HG03196 (cell line): ENCODE measurements at regions not wholly inside any gene's neighbourhood (a gene's known extent, or its start where the extent isn't known, plus 50 kb on each side); places are given as distances from the start of the nearest gene placed in this dataset.

ENCODE experiments used
- ATAC-seq: cut with Tn5 transposase; IDR thresholded peaks from one replicate; pipeline ENCODE4 v1.9.1; 2021; ENCODE audit not compliant: unreplicated experiment

DNA sequence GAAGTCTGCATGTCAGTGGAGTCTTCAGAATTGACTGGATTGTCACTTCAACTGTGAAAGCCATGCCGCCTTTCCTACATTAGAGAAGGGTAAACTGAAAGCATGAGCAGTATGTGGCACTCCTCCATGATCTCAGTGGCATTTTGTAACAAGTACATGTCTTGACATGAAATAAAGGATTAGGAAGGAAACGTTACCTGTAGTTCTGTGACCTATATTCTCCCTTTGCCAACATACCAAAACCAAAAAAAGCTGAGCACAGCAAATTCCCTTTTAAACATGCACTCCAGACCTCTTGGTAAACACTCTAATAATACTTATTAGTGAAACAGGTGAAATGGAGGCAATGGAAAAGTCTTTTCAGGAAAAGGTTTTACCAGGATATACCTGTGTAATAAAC lies 344.2 kb downstream of the GRIA2 start:
- ATAC-seq = no peak

DNA sequence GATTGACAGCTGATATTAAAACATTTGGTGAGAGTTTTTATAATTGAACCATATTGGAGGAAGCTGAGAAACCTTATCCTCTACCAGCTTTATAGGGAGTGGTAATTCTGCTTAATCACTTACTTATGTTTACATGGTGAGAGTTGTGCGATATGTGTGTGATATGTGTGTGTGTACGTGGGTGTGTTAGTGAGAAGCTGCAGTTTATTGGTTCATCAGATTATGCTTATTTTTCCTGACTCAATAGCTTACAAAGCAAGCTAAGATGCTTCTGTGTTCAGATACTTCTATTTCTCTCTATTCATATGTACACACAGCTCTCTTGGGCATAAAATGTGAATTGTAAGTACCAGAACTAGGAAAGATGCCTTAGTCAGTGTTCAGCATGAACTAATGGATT lies 343.7 kb downstream of the GRIA2 start:
- no peak for ATAC-seq

DNA sequence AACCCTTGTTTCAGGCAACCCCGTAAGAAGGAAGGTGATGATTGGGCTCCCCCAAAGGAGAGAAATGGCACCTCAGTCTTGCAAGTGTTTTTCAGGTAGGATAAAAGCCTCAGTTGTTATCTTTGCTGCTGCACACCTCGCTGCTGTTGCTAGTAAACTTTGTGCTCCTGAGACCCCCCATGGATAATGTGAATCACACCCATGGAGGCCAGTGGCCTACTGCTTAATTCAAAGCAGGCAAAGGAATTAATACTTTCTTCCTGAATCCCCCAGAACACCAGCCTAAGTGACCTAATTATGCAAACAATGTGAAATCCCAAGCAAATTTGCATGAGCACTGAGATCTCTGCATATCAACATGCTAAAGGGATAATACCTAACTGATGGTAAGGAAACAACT lies 337.5 kb downstream of the GRIA2 start:
- ATAC-seq = no peak

DNA sequence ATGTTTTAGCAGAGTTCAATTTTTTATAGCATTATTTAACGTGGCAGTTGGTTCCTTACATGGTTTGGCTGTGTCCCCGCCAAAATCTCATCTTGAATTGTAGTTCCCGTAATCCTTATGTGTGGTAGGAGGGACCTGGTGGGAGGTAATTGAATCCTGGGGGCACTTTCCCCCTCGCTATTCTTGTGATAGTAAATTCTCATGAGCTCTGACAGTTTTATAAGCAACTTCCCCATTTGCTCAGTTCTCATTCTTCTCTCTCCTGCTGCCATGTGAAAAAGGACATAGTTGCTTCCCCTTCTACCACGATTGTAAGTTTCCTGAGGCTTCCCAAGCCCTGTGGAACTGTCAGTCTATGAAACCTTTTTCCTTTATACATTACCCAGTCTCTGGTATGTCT lies 329.5 kb downstream of the GRIA2 start:
- ATAC-seq = no peak

DNA sequence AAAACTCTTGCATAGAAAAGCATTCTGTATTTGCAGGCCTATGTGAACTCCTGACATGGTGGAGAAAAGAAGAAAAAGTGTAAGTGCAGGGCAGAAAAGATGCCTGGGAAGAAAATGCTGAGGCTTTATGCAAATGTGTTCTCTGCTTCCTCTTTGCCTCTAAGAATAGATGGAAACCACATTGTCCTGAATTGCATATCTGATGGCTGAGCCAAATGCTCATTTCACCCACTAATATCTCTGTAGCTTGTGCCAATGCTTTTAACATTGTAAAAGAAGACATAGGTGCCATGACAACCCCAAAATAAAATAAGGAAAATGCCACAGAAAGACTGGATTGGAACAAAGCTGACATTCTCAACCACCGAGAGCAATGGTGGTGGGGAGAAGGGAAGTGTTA lies 307.4 kb downstream of the GRIA2 start:
- no peak for ATAC-seq

DNA sequence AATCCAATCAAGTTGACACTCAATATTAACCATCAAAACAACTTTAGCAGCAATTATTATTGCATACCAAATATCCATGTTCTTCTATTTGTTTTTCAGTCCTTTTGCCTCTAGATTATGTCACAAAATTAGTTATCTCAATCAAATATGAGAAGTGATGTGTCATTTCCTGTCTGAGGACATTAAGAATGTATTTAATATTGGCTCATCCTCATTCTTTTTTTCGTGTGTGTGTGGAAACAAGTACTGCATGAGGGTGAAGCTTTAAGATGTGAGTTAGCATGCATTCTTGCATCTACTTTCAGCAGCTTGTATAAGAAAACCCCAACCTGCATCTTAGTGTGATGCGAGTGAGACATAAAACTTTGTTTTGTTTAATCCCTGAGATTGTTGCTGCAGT lies 301.4 kb downstream of the GRIA2 start:
- no peak for ATAC-seq

DNA sequence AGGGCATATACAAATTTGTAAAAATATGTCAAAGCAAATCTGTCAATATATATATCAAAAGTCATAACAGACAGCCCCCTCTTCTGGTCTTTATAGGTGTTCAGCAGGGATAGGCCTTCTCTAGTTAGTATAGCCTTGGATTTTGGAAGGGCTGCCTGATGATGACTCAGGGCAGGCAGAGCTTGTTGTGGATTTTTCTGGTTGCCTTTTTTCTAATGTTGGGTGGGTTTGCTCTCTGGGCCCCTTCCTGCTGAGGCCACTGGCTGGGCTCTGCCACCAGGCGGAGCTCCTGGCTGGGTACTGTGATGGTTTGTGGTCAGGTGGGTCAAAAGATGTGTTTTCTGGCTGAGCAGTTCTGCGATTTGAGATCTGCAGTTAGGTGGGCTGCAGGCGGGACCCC lies 294.2 kb downstream of the GRIA2 start:
- ATAC-seq = no peak

DNA sequence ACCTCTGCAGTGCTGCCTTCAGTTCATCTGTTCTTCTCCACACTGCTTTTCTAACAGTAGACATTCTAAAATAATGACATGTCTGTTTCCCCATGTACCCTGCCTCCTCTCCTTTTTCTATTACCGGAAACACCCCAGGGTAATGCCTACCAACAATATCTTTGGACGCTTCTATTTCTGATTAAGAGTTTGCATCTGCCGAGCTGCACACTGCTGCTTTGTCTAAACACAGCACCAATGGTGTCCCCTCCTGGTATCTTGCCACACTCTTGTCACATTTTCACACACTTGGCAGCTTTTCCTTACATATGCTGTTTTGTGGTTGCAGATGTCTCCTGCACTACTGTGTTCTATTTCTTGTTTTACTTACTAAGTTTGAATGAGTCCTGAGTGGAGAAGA lies 288.8 kb downstream of the GRIA2 start:
- ATAC-seq = no peak

DNA sequence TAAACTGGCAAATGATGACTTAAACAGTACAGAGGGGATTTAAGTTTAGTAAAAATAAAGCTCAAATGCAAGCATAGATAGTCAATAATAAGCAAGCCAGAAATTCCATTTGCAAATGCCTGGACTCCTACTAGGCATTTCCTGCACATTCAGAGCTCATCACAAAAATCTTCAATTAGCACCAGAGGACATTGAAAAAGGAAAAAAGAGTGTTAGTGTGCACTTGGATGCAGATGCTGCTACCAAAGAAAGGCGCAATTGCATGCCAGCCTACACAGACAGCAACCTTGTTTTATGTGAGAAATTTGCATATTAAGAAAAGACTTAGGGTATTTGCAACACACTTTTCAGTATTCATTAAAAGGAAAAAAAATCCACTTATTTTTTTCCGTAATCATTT lies 282.1 kb downstream of the GRIA2 start:
- ATAC-seq = no peak

DNA sequence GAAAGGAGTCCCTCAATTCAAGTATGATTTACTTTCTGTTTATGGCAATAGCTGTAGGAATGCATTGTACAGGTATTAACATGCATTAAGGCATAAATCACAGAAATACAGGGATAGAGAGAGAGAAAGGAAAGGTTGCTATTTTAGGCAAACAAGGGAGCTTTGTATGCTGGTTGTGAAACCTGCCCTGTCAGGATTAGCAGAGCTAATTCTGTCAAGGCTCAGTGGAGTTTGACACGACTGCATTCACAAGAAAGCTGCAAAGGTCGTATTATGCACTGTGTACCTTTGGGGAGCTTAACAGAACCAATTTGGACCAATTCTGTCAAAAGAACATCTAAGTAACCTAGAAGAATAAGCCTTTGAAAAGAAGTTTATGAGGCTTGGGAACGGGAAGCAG lies 239.3 kb downstream of the GRIA2 start:
- no peak for ATAC-seq

DNA sequence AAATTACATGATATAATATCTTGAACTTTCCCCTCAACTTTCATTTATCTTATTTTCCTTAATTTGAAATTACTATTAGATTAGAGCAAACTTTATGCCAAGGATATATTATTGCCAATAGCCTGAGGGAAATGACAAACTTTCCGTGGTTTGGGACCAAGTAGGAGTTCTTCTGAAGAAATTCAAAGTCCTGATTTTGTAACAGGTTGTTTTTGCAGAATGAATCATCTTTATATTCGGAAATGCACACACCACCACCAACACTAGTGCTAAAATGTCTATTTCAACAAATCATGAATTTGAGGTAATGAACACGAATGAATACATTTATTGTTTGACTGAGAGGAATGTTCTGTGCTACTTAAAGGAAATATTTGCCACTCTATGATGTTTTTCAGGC lies 226.7 kb downstream of the GRIA2 start:
- ATAC-seq = no peak

DNA sequence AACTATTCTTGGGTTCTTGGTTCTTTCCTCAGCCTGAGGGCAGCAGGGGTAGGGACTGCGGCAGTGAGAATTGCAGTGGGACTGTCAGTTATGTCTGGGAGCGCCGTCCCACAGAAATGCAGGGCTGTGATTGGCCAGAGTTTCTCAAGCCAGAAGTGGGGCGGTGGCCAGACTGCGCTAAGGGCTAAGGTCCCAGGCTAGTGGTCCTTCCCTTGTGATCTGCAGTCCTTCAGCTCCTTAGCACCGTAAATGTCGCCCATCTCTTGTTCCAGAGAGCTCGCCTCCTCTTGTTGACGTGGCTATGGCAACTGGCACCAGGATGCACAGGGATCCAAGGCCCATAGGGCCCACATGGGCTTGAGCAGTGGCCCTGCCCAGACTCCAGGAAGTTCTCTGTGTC lies 223.5 kb downstream of the GRIA2 start:
- no peak for ATAC-seq

DNA sequence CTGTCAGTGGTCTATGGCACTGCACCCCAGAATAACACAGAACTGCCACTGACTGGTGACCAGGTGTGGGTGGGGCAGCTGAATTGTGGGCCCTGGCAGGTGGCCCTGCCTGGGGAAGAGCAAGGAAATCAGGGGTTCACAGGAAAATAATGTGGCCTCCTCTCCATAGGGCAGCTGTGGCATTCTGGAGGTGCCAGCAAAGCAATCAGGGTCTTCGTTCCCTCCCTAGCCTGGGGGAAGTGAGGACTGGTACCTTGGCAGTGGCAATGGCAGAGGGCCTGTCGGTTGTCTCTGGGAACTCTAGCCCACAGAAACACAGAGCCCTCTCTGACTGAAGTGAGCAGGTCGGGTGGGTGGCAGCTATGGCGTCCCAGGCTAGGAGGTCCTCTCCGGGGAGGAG lies 223.0 kb downstream of the GRIA2 start:
- no peak for ATAC-seq

DNA sequence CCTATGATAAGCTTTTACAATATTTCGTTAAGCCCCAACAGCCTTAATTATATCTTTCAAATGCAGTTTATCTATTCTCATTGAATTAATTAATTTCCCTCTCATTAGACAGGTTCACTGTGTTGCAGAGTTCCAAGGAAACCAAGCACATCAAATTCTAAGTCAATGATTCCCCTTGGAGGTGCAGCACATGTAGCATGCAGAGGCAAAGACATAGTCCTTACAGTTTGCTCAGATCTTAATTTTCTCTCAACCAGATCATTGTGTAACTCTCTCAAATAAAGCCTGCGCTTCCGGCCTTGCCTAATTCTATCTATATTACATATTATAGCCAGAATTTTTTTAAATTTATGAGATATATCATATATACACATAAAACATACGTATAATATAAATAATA lies 205.4 kb downstream of the GRIA2 start:
- ATAC-seq = no peak

DNA sequence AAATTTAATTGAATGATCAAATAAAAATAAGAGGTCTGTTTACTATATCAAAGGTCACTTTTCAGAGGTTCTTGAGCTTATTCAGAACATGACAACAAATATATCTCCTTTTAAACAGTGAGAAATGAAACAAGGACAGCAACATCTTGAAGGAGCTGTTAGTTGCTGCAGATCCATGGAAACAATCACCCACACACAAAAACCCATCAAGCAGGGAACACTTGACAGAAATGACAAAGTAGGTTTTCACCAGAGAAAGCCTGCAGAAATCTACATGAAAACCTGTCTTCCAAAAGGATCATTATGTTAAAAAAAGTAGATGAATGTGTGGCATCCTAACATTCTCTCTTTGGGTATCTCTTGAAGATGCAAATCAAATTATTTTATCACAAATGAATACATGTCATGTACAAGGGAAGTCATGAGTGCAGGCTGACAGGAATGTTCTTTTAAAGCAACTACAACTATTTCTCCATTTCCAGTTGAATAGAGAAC lies 203.0 kb downstream of the GRIA2 start:
- no peak for ATAC-seq

DNA sequence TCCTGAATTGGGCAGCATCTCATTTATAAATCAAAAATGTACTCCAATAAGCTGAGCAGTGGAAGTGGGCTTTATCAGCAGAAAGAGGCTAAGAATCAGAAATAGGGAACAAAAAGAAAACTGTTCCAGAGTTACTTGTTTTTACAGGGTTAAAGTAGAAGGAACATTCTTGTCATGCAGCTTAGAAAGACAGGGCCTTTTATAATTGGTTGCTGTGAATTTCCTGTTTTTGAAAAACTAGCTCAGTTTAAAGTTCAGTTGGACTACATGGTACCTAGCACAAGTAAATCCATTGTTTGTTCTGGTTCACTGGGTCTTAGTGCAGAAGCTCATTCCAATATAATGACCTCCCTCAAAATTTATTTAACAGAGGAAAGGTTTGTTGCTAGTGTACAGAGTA lies 200.8 kb downstream of the GRIA2 start:
- no peak for ATAC-seq
